SK-N-DZ (cell line): ENCODE measurements at regions not wholly inside any gene's neighbourhood (a gene's known extent, or its start where the extent isn't known, plus 50 kb on each side); places are given as distances from the start of the nearest gene placed in this dataset.

Experiments
- DNase-seq: peaks from one replicate; pipeline ENCODE4 v3.0.0-alpha.2; 2015; ENCODE audit warnings: low spot score

- no peak for DNase-seq
Observed at GRCh38 chr10:90321132-90321816, 536.6 kb downstream of the HTR7 start.

GRCh38 chr10:90326498-90327267 lies 531.2 kb downstream of the HTR7 start:
- DNase-seq = no peak

DNA sequence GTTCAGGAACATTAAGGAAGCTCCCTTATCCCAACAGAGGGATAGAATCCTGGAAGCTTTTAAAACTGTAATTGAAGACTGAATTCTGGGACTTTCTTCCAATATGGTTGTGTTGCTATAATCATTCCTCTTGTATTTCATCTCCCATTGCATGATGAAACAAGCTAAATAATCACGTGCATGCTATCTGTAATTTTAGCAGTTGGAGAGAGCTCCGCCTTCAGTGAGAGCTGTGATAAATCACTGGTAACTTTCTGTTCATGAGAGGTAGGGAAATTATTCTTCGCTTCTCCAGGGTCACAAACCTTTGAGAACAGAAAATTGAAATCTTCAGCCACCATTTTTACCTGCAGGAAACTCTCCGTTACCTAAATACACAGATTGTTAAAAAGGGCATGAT lies 530.2 kb downstream of the HTR7 start:
- DNase-seq = no peak

DNA sequence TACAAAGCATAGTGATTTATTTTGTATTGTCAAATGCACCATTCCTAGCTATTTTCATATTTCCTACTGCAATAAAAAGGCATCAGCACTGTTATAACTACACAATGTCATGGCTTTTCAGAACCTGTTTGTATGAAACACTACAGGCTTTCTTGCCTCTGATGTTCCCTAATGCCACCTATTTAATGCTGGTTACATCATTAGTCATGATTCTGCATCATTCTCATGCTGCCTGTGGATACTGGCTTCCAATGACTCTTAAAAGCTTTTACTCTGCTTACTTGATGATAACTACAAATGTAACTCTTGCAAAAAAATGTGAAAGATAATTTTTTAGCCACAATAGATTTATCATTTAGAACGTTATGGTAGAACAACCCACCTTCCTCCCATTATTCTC lies 529.4 kb downstream of the HTR7 start:
- no peak for DNase-seq

DNA sequence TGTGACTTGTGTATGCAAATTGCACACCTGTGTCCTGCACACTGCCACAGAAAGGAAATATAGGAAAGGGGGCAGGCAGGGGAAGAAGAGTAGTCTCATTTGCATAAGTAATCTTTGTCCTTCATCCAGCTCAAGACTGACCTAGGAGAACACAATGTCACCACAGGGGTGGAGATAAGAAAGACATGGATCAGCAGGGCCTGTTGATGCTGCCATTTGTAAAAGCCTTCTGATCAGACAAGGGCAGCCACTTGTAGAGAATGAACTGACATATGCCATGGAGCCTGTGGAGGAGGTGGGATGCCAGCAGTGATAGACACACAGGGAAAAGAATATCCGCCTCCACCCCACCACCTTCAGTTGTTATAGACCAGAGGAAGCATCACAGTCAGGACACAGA lies 528.9 kb downstream of the HTR7 start:
- no peak for DNase-seq

DNA sequence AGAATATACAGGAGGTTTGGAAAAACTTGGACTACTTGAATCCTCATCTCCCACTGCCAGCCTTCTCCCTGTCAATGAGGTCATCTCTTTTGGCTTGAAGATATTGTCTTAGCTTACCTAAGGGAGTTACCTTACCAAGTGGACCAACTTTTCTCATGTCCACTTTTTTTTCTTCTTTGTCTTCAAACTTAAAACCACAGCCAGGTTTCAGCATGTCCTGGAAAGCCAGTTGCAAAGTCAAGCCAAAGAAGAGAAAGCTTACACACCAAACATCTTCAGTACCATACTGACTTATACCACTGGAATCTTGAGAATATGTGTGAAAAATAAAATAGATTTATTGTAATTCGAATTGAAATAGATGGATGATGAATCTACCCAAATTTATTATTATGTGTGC lies 520.5 kb downstream of the HTR7 start:
- DNase-seq = no peak

- no peak for DNase-seq
Observed at GRCh38 chr10:90342480-90342879, 515.4 kb downstream of the HTR7 start.

DNA sequence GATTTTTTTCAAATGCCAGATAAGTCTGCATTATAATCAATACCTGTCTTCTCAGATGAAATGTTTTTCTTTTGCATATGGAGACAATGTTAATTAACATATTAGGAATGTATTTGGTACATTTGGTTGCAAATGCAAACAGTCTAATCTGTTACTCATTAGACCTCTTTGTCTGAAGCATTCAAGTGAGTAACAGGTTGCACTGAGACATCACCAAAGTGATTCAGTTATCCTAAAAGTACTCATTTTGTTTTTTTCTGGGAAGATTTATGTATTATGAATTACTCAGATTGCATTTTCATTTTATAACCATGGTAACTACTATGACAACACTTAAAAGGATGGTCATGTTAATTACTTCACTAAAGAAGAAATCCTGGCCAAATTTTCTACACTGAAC lies 513.6 kb downstream of the HTR7 start:
- DNase-seq = no peak

DNA sequence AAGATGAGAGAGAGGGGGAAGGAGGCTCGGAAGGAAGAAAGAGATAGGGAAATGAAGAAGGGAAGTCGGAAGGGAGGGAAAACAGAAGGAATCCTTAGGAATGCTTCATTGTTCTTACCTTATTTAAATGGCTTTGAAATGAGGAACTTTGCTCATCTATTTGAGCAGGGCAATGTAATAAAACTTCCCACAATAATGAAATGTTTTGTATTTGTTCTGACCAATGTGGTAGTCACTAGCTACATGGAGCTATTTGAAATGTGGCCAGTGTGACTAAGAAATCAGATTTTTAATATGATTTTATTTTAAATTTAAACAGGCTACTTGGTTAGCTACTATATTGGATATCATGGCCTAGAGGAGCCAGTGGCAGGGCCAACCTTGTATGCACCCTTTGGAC lies 510.6 kb downstream of the HTR7 start:
- DNase-seq = no peak

DNA sequence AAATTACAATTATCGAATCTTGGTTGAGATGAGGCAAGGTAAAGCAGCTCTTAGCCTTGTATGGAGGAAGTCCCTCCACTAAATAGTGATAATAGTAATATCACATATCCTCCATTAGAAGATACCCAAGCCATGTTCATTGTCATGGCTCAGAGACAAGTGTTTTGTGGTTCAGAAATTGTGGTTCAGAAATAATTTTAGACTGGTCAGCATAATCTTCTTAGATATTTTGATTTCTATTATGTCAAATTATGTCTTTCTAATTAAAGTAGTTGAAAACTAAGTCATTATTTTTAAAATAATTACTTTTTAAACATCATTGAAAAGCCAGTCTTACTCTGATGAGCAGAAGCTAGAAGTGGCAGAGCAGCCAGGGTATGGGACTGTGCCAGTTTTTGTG lies 507.7 kb downstream of the HTR7 start:
- DNase-seq = no peak

DNA sequence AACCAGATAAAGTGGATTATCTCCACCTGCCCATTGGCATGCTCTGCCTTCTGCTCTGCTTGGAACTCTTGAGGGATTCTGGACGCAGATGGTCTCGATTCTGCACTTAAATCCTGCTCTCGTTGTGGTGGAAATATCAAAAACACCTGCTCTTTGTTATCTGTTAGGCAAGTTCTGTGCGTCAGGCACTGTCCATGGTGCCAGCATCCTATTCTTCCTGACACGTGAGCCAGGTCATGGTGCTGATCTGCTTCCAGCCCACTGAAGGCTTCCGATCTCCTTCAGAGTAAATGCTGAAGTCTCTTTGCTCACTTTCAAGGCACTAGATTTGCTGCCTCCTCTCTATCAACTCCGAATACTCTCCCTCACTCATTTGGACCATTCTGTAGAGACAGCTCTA lies 505.6 kb downstream of the HTR7 start:
- DNase-seq = no peak

DNA sequence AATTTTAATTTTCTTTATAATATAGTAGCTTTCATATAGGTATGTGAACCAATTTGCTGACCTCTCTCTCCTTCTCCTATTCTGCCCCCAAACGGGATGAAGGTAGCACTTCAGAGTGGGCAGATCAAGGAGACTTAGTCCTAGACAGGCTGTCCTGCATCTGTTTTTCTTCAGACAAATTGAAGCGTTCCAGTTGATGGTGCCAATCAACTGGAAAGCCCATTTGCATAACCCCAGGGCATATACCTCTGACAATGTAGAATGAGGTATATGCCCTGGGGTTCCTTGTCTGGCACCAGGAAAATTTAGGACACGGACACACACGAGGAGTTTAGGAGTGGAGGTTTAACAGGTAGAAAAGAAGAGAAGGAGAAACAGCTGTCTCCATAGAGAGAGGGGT lies 502.9 kb downstream of the HTR7 start:
- DNase-seq = no peak

GRCh38 chr10:90363799-90364483 lies 493.9 kb downstream of the HTR7 start:
- no peak for DNase-seq

DNA sequence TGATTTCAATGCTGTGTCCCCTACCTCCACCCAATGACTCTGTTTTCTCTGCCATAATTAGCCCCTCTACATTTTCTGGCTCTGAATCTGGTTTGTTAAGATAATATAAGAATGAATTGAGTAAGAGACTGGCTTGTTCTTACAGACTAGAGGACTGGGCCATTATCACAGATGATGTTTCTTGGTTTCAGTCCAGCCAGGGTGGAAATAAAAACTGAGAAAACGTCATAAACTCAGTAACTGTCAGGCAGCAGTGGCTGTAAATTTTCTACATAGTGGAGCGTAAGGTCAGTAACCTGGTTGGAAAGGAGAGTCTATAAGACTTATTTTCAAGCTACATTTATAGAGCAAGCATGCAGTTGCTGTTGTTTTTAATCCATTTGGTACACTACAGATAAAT lies 485.4 kb downstream of the HTR7 start:
- DNase-seq = no peak

DNA sequence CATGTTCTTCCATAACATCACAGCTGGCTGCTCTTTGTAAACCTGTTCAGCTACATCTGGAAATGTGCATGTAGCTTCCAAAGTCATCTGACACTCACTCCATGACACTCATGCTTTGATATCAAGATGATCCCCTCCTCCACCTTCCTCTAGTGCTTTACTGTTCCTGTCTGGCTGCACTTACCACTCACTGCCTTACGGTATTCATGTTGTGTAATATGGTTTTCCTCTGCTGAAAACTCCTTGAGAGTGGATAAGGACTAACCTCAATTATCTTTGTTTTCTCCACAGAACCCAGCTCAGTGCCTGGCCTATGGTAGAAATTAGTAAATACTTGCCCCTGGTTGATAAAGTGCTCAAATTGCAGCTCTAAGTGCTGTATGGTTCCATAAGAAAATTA lies 483.9 kb downstream of the HTR7 start:
- DNase-seq = no peak

DNA sequence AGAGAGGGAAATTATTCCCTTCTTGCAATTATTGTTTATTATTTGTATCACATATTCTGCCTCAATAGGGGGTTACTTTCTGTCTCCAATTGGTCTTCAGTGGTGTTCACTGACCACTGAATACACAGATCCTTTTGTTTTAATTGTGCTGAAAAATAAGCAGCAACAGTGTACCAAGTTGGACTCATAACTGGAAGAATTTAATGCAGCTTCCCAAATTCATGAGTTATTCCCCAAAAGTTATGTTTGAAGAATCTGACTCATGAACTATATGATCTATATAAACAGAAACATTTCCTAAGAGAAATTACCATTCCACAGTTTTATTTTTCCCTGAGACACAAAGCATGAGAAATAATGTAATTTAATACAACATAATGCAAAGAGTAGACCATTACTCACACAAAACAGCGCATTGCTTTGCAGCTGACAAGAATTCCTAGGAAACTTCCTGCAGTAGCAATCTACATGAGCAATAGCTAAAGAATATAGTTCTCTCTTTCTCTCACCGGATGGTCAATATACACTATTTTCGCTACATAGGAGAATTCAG lies 479.2 kb downstream of the HTR7 start:
- DNase-seq = no peak

- DNase-seq = no peak
Observed at GRCh38 chr10:90381468-90381867, 476.4 kb downstream of the HTR7 start.

DNA sequence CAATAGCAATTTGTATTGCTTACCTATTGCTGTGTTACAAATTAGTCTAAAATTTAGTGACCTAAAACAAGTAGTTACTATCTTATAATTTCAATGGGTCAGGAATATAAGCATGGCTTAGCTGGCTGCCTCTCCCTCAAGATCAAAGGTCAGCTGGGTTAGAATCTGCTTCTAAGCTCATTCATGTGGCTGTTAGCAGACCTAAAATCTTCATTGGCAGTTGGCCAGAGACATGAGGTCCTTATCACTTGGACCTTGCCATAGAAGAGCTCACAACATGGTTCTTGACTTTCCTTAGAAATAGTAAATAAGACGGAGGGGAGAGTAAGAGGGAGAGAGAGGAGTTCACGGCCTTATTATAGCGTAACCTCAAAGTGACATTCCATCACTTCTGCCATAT lies 468.0 kb downstream of the HTR7 start:
- no peak for DNase-seq

- DNase-seq = no peak
Observed at GRCh38 chr10:90394311-90394710, 463.5 kb downstream of the HTR7 start.

- DNase-seq = no peak
Observed at GRCh38 chr10:90396721-90397120, 461.1 kb downstream of the HTR7 start.

DNA sequence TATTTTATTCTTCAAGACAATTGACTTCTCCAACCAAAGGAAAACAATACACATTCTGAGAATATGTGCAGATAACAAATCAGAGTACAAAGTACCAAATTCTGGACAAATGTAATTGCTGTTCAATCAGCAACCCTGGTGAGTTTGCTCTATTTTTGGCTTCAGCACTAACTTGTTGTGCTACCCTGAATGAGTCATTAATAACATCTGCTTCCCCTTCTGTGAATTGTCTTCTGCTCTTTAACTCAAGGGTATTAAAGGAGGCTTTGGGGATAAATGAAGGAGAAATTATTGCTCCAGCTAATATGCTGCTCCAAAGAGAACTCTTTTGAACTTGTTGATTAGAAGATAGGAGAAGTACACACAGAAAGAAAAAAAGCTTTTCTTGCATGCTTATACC lies 459.3 kb downstream of the HTR7 start:
- no peak for DNase-seq

GRCh38 chr10:90399782-90400181 lies 458.1 kb downstream of the HTR7 start:
- DNase-seq = no peak
